ENCODE measurements at regions not wholly inside any gene's neighbourhood (a gene's known extent, or its start where the extent isn't known, plus 50 kb on each side); places are given as distances from the start of the nearest gene placed in this dataset.

GRCh38 chr1:162970021-162970420 is 99.1 kb upstream of the RGS4 start:
- H3K9ac ChIP-seq (ENCODE audit: low read depth in 1 of 3, low read length in 3 of 3): no peak overlapping the region
- H3K4me3 ChIP-seq (ENCODE audit: low read length in 3 of 3): no peak overlapping the region
- H3K9me3 ChIP-seq (ENCODE audit: control insufficient read depth in 3 of 3, low read length in 3 of 3): no peaks in the 10 kb centered on the region
- no peaks in the 10 kb centered on the region for H3K36me3 ChIP-seq (ENCODE audit: control insufficient read depth in 3 of 3, insufficient read depth in 3 of 3, low read length in 3 of 3)
- H3K27me3 ChIP-seq (ENCODE audit: control insufficient read depth in 3 of 3, insufficient read depth in 3 of 3, low read length in 3 of 3): no peaks in the 10 kb centered on the region
- peaks cover 0 to 10% (median 7%) of the 10 kb centered on the region in 3 donors for H3K4me1 ChIP-seq (ENCODE audit: control insufficient read depth in 3 of 3, insufficient read depth in 3 of 3, low read length in 3 of 3)
- no peak overlapping the region for H3K27ac ChIP-seq (ENCODE audit: low read depth, low read length)

- Histone ChIP-seq H3K9me3 (ENCODE audit: control insufficient read depth in 3 of 3, low read length in 3 of 3) (no peaks in the 10 kb centered on the region), H3K36me3 (ENCODE audit: control insufficient read depth in 3 of 3, insufficient read depth in 3 of 3, low read length in 3 of 3) (no peaks in the 10 kb centered on the region), H3K4me1 (ENCODE audit: control insufficient read depth in 3 of 3, insufficient read depth in 3 of 3, low read length in 3 of 3) (peaks cover 0 to 10% (median 7%) of the 10 kb centered on the region in 3 donors), H3K9ac (ENCODE audit: low read depth in 1 of 3, low read length in 3 of 3) (no peak overlapping the region), H3K27ac (ENCODE audit: low read depth, low read length) (no peak overlapping the region), H3K27me3 (ENCODE audit: control insufficient read depth in 3 of 3, insufficient read depth in 3 of 3, low read length in 3 of 3) (no peaks in the 10 kb centered on the region), H3K4me3 (ENCODE audit: low read length in 3 of 3) (no peak overlapping the region)
Measured at GRCh38 chr1:162966613-162967012, 102.5 kb upstream of the RGS4 start.

- peaks cover 0 to 7% (median 3%) of the 10 kb centered on the region in 3 donors for H3K4me1 ChIP-seq (ENCODE audit: control insufficient read depth in 3 of 3, insufficient read depth in 3 of 3, low read length in 3 of 3)
- no peak overlapping the region for H3K9ac ChIP-seq (ENCODE audit: low read depth in 1 of 3, low read length in 3 of 3)
Measured at GRCh38 chr1:162964901-162965300, 103.9 kb upstream of the CCDC190 start.

GRCh38 chr1:162956922-162957321 is 95.9 kb upstream of the CCDC190 start:
- no peaks in the 10 kb centered on the region for H3K9me3 ChIP-seq (ENCODE audit: control insufficient read depth in 3 of 3, low read length in 3 of 3)
- H3K4me3 ChIP-seq (ENCODE audit: low read length in 3 of 3): no peak overlapping the region
- no peaks in the 10 kb centered on the region for H3K36me3 ChIP-seq (ENCODE audit: control insufficient read depth in 3 of 3, insufficient read depth in 3 of 3, low read length in 3 of 3)
- H3K27ac ChIP-seq (ENCODE audit: low read depth, low read length): no peak overlapping the region
- H3K4me1 ChIP-seq (ENCODE audit: control insufficient read depth in 3 of 3, insufficient read depth in 3 of 3, low read length in 3 of 3): no peaks in the 10 kb centered on the region
- no peak overlapping the region for H3K9ac ChIP-seq (ENCODE audit: low read depth in 1 of 3, low read length in 3 of 3)
- H3K27me3 ChIP-seq (ENCODE audit: control insufficient read depth in 3 of 3, insufficient read depth in 3 of 3, low read length in 3 of 3): no peaks in the 10 kb centered on the region

More at GRCh38 chr1:162964901-162965300, 103.9 kb upstream of the CCDC190 start:
- no peaks in the 10 kb centered on the region for H3K9me3 ChIP-seq (ENCODE audit: control insufficient read depth in 3 of 3, low read length in 3 of 3)
- no peaks in the 10 kb centered on the region for H3K36me3 ChIP-seq (ENCODE audit: control insufficient read depth in 3 of 3, insufficient read depth in 3 of 3, low read length in 3 of 3)
- H3K27me3 ChIP-seq (ENCODE audit: control insufficient read depth in 3 of 3, insufficient read depth in 3 of 3, low read length in 3 of 3): no peaks in the 10 kb centered on the region
- no peak overlapping the region for H3K27ac ChIP-seq (ENCODE audit: low read depth, low read length)
- no peak overlapping the region for H3K4me3 ChIP-seq (ENCODE audit: low read length in 3 of 3)

- Histone ChIP-seq H3K27ac (ENCODE audit: low read depth, low read length) (no peak overlapping the region), H3K36me3 (ENCODE audit: control insufficient read depth in 3 of 3, insufficient read depth in 3 of 3, low read length in 3 of 3) (no peaks in the 10 kb centered on the region), H3K27me3 (ENCODE audit: control insufficient read depth in 3 of 3, insufficient read depth in 3 of 3, low read length in 3 of 3) (no peaks in the 10 kb centered on the region), H3K4me1 (ENCODE audit: control insufficient read depth in 3 of 3, insufficient read depth in 3 of 3, low read length in 3 of 3) (no peaks in the 10 kb centered on the region), H3K9me3 (ENCODE audit: control insufficient read depth in 3 of 3, low read length in 3 of 3) (no peaks in the 10 kb centered on the region), H3K4me3 (ENCODE audit: low read length in 3 of 3) (no peak overlapping the region), H3K9ac (ENCODE audit: low read depth in 1 of 3, low read length in 3 of 3) (no peak overlapping the region)
Measured at GRCh38 chr1:162954824-162955223, 93.8 kb upstream of the CCDC190 start.

GRCh38 chr1:162952956-162953355 is 92.0 kb upstream of the CCDC190 start:
- Histone ChIP-seq H3K4me1 (ENCODE audit: control insufficient read depth in 3 of 3, insufficient read depth in 3 of 3, low read length in 3 of 3) (no peaks in the 10 kb centered on the region), H3K36me3 (ENCODE audit: control insufficient read depth in 3 of 3, insufficient read depth in 3 of 3, low read length in 3 of 3) (no peaks in the 10 kb centered on the region), H3K9me3 (ENCODE audit: control insufficient read depth in 3 of 3, low read length in 3 of 3) (no peaks in the 10 kb centered on the region), H3K27ac (ENCODE audit: low read depth, low read length) (no peak overlapping the region), H3K27me3 (ENCODE audit: control insufficient read depth in 3 of 3, insufficient read depth in 3 of 3, low read length in 3 of 3) (no peaks in the 10 kb centered on the region), H3K9ac (ENCODE audit: low read depth in 1 of 3, low read length in 3 of 3) (no peak overlapping the region), H3K4me3 (ENCODE audit: low read length in 3 of 3) (no peak overlapping the region)

- H3K36me3 ChIP-seq (ENCODE audit: control insufficient read depth in 3 of 3, insufficient read depth in 3 of 3, low read length in 3 of 3): no peaks in the 10 kb centered on the region
- H3K4me1 ChIP-seq (ENCODE audit: control insufficient read depth in 3 of 3, insufficient read depth in 3 of 3, low read length in 3 of 3): no peaks in the 10 kb centered on the region
- H3K27me3 ChIP-seq (ENCODE audit: control insufficient read depth in 3 of 3, insufficient read depth in 3 of 3, low read length in 3 of 3): no peaks in the 10 kb centered on the region
- no peak overlapping the region for H3K4me3 ChIP-seq (ENCODE audit: low read length in 3 of 3)
- no peak overlapping the region for H3K9ac ChIP-seq (ENCODE audit: low read depth in 1 of 3, low read length in 3 of 3)
- no peak overlapping the region for H3K27ac ChIP-seq (ENCODE audit: low read depth, low read length)
- H3K9me3 ChIP-seq (ENCODE audit: control insufficient read depth in 3 of 3, low read length in 3 of 3): no peaks in the 10 kb centered on the region
Measured at GRCh38 chr1:162951553-162952315, 90.8 kb upstream of the CCDC190 start.

- no peak overlapping the region for H3K4me3 ChIP-seq (ENCODE audit: low read length in 3 of 3)
- no peaks in the 10 kb centered on the region for H3K4me1 ChIP-seq (ENCODE audit: control insufficient read depth in 3 of 3, insufficient read depth in 3 of 3, low read length in 3 of 3)
- H3K27ac ChIP-seq (ENCODE audit: low read depth, low read length): no peak overlapping the region
- H3K36me3 ChIP-seq (ENCODE audit: control insufficient read depth in 3 of 3, insufficient read depth in 3 of 3, low read length in 3 of 3): no peaks in the 10 kb centered on the region
- H3K27me3 ChIP-seq (ENCODE audit: control insufficient read depth in 3 of 3, insufficient read depth in 3 of 3, low read length in 3 of 3): no peaks in the 10 kb centered on the region
- H3K9me3 ChIP-seq (ENCODE audit: control insufficient read depth in 3 of 3, low read length in 3 of 3): no peaks in the 10 kb centered on the region
- H3K9ac ChIP-seq (ENCODE audit: low read depth in 1 of 3, low read length in 3 of 3): no peak overlapping the region
Measured at GRCh38 chr1:162950187-162950586, 89.2 kb upstream of the CCDC190 start.

GRCh38 chr1:162946701-162947100 is 85.7 kb upstream of the CCDC190 start:
- Histone ChIP-seq H3K27ac (ENCODE audit: low read depth, low read length) (no peak overlapping the region), H3K4me1 (ENCODE audit: control insufficient read depth in 3 of 3, insufficient read depth in 3 of 3, low read length in 3 of 3) (peaks cover 0 to 10% (median 8%) of the 10 kb centered on the region in 3 donors), H3K4me3 (ENCODE audit: low read length in 3 of 3) (no peak overlapping the region), H3K9me3 (ENCODE audit: control insufficient read depth in 3 of 3, low read length in 3 of 3) (no peaks in the 10 kb centered on the region), H3K27me3 (ENCODE audit: control insufficient read depth in 3 of 3, insufficient read depth in 3 of 3, low read length in 3 of 3) (no peaks in the 10 kb centered on the region), H3K9ac (ENCODE audit: low read depth in 1 of 3, low read length in 3 of 3) (no peak overlapping the region), H3K36me3 (ENCODE audit: control insufficient read depth in 3 of 3, insufficient read depth in 3 of 3, low read length in 3 of 3) (no peaks in the 10 kb centered on the region)

- no peak overlapping the region for H3K9ac ChIP-seq (ENCODE audit: low read depth in 1 of 3, low read length in 3 of 3)
- no peak overlapping the region for H3K4me3 ChIP-seq (ENCODE audit: low read length in 3 of 3)
- H3K27me3 ChIP-seq (ENCODE audit: control insufficient read depth in 3 of 3, insufficient read depth in 3 of 3, low read length in 3 of 3): no peaks in the 10 kb centered on the region
- no peaks in the 10 kb centered on the region for H3K36me3 ChIP-seq (ENCODE audit: control insufficient read depth in 3 of 3, insufficient read depth in 3 of 3, low read length in 3 of 3)
- peaks cover 0 to 10% (median 8%) of the 10 kb centered on the region in 3 donors for H3K4me1 ChIP-seq (ENCODE audit: control insufficient read depth in 3 of 3, insufficient read depth in 3 of 3, low read length in 3 of 3)
- no peaks in the 10 kb centered on the region for H3K9me3 ChIP-seq (ENCODE audit: control insufficient read depth in 3 of 3, low read length in 3 of 3)
- H3K27ac ChIP-seq (ENCODE audit: low read depth, low read length): no peak overlapping the region
Measured at GRCh38 chr1:162944974-162945674, 84.1 kb upstream of the CCDC190 start.

All from skeletal muscle tissue (tissue), 3 donors.